ENCODE measurements at regions not wholly inside any gene's neighbourhood (a gene's known extent, or its start where the extent isn't known, plus 50 kb on each side); places are given as distances from the start of the nearest gene placed in this dataset.

GRCh38 chr10:124287071-124287685, 131.5 kb downstream of the OAT start:
- no peak for DNase-seq (ENCODE audit: low read depth, low spot score)
- no peak for TF ChIP-seq CTCF (IDR thresholded peaks at IDR 0.05; ENCODE audit: insufficient read depth, low read length, missing control alignments)
- ChIA-PET POLR2A (no interaction called here), CTCF (interaction anchor here (0.9 to 1.6 kb wide), 2 partner anchors 8 to 292 kb away, joined by 3 to 4 read pairs; no protein-coding TSS in a partner anchor)
- H3K4me3 ChIP-seq (ENCODE audit: low read depth, low read length): no peak overlapping the region

GRCh38 chr10:124286621-124287020, 132.1 kb downstream of the OAT start:
- no peak for TF ChIP-seq CTCF (IDR thresholded peaks at IDR 0.05; ENCODE audit: insufficient read depth, low read length, missing control alignments)
- ChIA-PET CTCF (interaction anchor here (0.9 to 1.6 kb wide), 2 partner anchors 9 to 292 kb away, joined by 3 to 4 read pairs; no protein-coding TSS in a partner anchor), POLR2A (no interaction called here)
- H3K4me3 ChIP-seq (ENCODE audit: low read depth, low read length): no peak overlapping the region
- no peak for DNase-seq (ENCODE audit: low read depth, low spot score)

- no peak for DNase-seq (ENCODE audit: low read depth, low spot score)
- ChIA-PET POLR2A (no interaction called here), CTCF (interaction anchor here (0.9 to 1.6 kb wide), 2 partner anchors 9 to 291 kb away, joined by 3 to 4 read pairs; no protein-coding TSS in a partner anchor)
- no peak overlapping the region for H3K4me3 ChIP-seq (ENCODE audit: low read depth, low read length)
- TF ChIP-seq CTCF (IDR thresholded peaks at IDR 0.05; ENCODE audit: insufficient read depth, low read length, missing control alignments): no peak
These were observed 132.9 kb downstream of the OAT start for GRCh38 chr10:124285587-124286527.

GRCh38 chr10:124283949-124284250, 134.8 kb downstream of the OAT start:
- no peak overlapping the region for H3K4me3 ChIP-seq (ENCODE audit: low read depth, low read length)
- ChIA-PET CTCF (no interaction called here), POLR2A (no interaction called here)
- no peak for DNase-seq (ENCODE audit: low read depth, low spot score)
- TF ChIP-seq CTCF (IDR thresholded peaks at IDR 0.05; ENCODE audit: insufficient read depth, low read length, missing control alignments): no peak

GRCh38 chr10:124283215-124283948, 135.3 kb downstream of the OAT start:
- no peak overlapping the region for H3K4me3 ChIP-seq (ENCODE audit: low read depth, low read length)
- TF ChIP-seq CTCF (IDR thresholded peaks at IDR 0.05; ENCODE audit: insufficient read depth, low read length, missing control alignments): no peak
- no peak for DNase-seq (ENCODE audit: low read depth, low spot score)
- POLR2A ChIA-PET: no interaction called here
- CTCF ChIA-PET: no interaction called here

- ChIA-PET POLR2A (no interaction called here), CTCF (no interaction called here)
- no peak overlapping the region for H3K4me3 ChIP-seq (ENCODE audit: low read depth, low read length)
- no peak for DNase-seq (ENCODE audit: low read depth, low spot score)
- TF ChIP-seq CTCF (IDR thresholded peaks at IDR 0.05; ENCODE audit: insufficient read depth, low read length, missing control alignments): no peak
These were observed 136.4 kb downstream of the OAT start for GRCh38 chr10:124282326-124282725.

All from AG04449 (cell line).